HEK293 (cell line): ENCODE measurements at regions not wholly inside any gene's neighbourhood (a gene's known extent, or its start where the extent isn't known, plus 50 kb on each side); places are given as distances from the start of the nearest gene placed in this dataset.

Experiments used
- ZBTB21 ChIP-seq: fragments of 450-650 bp; formaldehyde crosslinking; IDR thresholded peaks from 2 replicates; pipeline ENCODE4 v1.5.1; 2017; ENCODE audit warnings: missing biosample characterization, missing genetic modification characterization
- ZNF23 ChIP-seq: fragments of 450-650 bp; formaldehyde crosslinking; IDR thresholded peaks from 2 replicates; pipeline ENCODE4 v1.5.1; 2016; ENCODE audit warnings: missing biosample characterization, missing genetic modification characterization, borderline replicate concordance
- TF ChIP-seq, protein P1 (sequence below): fragments of 450-650 bp; formaldehyde crosslinking; IDR thresholded peaks from 2 replicates; pipeline ENCODE4 v1.5.1; 2016; ENCODE audit warnings: missing biosample characterization, missing genetic modification characterization
- TF ChIP-seq, protein P2 (sequence below): fragments of 450-650 bp; formaldehyde crosslinking; IDR thresholded peaks from 2 replicates; pipeline ENCODE4 v1.5.1; 2016; ENCODE audit warnings: missing biosample characterization, missing genetic modification characterization
- TF ChIP-seq, protein P3 (sequence below): fragments of 450-650 bp; formaldehyde crosslinking; IDR thresholded peaks from 2 replicates; pipeline ENCODE4 v1.5.1; 2016; ENCODE audit warnings: missing biosample characterization, missing genetic modification characterization, borderline replicate concordance
- TF ChIP-seq, protein P4 (sequence below): fragments of 450-650 bp; formaldehyde crosslinking; IDR thresholded peaks from 2 replicates; pipeline ENCODE4 v1.5.1; 2016; ENCODE audit warnings: missing biosample characterization, missing genetic modification characterization
- TF ChIP-seq, protein P5 (sequence below): fragments of 450-650 bp; formaldehyde crosslinking; IDR thresholded peaks from 2 replicates; pipeline ENCODE4 v1.5.1; 2016; ENCODE audit warnings: missing biosample characterization, missing genetic modification characterization

DNA sequence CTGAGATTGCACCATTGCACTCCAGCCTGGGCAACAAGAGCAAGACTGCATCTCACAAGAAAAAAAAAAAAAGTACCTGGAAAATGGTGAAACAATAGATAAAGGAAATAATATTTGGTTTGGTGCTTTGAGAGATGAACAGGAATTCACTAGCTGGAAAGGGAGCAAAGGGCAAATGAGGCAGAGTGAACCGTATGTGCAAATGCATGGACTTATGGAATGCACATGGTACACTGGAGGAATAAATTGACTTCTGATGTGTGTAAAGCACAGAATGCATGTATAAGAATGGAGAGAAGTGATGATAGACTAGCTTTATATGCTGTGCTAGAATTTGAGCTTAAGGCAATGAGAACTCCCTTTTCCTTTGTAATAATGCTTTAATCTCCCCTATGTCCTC lies 413.3 kb downstream of the SPRY1 start:
- TF ChIP-seq, protein P1, sequence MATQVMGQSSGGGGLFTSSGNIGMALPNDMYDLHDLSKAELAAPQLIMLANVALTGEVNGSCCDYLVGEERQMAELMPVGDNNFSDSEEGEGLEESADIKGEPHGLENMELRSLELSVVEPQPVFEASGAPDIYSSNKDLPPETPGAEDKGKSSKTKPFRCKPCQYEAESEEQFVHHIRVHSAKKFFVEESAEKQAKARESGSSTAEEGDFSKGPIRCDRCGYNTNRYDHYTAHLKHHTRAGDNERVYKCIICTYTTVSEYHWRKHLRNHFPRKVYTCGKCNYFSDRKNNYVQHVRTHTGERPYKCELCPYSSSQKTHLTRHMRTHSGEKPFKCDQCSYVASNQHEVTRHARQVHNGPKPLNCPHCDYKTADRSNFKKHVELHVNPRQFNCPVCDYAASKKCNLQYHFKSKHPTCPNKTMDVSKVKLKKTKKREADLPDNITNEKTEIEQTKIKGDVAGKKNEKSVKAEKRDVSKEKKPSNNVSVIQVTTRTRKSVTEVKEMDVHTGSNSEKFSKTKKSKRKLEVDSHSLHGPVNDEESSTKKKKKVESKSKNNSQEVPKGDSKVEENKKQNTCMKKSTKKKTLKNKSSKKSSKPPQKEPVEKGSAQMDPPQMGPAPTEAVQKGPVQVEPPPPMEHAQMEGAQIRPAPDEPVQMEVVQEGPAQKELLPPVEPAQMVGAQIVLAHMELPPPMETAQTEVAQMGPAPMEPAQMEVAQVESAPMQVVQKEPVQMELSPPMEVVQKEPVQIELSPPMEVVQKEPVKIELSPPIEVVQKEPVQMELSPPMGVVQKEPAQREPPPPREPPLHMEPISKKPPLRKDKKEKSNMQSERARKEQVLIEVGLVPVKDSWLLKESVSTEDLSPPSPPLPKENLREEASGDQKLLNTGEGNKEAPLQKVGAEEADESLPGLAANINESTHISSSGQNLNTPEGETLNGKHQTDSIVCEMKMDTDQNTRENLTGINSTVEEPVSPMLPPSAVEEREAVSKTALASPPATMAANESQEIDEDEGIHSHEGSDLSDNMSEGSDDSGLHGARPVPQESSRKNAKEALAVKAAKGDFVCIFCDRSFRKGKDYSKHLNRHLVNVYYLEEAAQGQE (tag by site-specific recombination), result no peak
- TF ChIP-seq, protein P2, sequence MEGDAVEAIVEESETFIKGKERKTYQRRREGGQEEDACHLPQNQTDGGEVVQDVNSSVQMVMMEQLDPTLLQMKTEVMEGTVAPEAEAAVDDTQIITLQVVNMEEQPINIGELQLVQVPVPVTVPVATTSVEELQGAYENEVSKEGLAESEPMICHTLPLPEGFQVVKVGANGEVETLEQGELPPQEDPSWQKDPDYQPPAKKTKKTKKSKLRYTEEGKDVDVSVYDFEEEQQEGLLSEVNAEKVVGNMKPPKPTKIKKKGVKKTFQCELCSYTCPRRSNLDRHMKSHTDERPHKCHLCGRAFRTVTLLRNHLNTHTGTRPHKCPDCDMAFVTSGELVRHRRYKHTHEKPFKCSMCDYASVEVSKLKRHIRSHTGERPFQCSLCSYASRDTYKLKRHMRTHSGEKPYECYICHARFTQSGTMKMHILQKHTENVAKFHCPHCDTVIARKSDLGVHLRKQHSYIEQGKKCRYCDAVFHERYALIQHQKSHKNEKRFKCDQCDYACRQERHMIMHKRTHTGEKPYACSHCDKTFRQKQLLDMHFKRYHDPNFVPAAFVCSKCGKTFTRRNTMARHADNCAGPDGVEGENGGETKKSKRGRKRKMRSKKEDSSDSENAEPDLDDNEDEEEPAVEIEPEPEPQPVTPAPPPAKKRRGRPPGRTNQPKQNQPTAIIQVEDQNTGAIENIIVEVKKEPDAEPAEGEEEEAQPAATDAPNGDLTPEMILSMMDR (tag by site-specific recombination), result no peak
- TF ChIP-seq, protein P3, sequence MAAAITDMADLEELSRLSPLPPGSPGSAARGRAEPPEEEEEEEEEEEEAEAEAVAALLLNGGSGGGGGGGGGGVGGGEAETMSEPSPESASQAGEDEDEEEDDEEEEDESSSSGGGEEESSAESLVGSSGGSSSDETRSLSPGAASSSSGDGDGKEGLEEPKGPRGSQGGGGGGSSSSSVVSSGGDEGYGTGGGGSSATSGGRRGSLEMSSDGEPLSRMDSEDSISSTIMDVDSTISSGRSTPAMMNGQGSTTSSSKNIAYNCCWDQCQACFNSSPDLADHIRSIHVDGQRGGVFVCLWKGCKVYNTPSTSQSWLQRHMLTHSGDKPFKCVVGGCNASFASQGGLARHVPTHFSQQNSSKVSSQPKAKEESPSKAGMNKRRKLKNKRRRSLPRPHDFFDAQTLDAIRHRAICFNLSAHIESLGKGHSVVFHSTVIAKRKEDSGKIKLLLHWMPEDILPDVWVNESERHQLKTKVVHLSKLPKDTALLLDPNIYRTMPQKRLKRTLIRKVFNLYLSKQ (tag by site-specific recombination), result no peak
- TF ChIP-seq, protein P4, sequence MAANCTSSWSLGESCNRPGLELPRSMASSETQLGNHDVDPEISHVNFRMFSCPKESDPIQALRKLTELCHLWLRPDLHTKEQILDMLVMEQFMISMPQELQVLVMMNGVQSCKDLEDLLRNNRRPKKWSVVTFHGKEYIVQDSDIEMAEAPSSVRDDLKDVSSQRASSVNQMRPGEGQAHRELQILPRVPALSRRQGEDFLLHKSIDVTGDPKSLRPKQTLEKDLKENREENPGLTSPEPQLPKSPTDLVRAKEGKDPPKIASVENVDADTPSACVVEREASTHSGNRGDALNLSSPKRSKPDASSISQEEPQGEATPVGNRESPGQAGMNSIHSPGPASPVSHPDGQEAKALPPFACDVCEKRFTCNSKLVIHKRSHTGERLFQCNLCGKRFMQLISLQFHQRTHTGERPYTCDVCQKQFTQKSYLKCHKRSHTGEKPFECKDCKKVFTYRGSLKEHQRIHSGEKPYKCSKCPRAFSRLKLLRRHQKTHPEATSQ, result no peak
- TF ChIP-seq ZNF23 (no peak), ZBTB21 (tag by site-specific recombination) (no peak)
- TF ChIP-seq, protein P5, sequence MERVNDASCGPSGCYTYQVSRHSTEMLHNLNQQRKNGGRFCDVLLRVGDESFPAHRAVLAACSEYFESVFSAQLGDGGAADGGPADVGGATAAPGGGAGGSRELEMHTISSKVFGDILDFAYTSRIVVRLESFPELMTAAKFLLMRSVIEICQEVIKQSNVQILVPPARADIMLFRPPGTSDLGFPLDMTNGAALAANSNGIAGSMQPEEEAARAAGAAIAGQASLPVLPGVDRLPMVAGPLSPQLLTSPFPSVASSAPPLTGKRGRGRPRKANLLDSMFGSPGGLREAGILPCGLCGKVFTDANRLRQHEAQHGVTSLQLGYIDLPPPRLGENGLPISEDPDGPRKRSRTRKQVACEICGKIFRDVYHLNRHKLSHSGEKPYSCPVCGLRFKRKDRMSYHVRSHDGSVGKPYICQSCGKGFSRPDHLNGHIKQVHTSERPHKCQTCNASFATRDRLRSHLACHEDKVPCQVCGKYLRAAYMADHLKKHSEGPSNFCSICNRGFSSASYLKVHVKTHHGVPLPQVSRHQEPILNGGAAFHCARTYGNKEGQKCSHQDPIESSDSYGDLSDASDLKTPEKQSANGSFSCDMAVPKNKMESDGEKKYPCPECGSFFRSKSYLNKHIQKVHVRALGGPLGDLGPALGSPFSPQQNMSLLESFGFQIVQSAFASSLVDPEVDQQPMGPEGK (tag by site-specific recombination), result no peak
